Type B pancreatic cell (in vitro differentiated cells): ENCODE measurements at regions not wholly inside any gene's neighbourhood (a gene's known extent, or its start where the extent isn't known, plus 50 kb on each side); places are given as distances from the start of the nearest gene placed in this dataset.

Experiments used
- DNase-seq: peaks from one replicate; pipeline ENCODE4 v3.0.0; 2021; ENCODE audit warnings: mixed read lengths; ENCODE audit not compliant: unreplicated experiment; ENCODE audit errors: extremely low spot score
- H3K27ac Mint-ChIP-seq: 2 replicates; pipeline ENCODE4 v1.8.0; 2021; ENCODE audit warnings: mild to moderate bottlenecking, mixed read lengths
- H3K27me3 Mint-ChIP-seq: 2 replicates; pipeline ENCODE4 v1.8.0; 2021; ENCODE audit warnings: mixed read lengths
- H3K36me3 Mint-ChIP-seq: 2 replicates; pipeline ENCODE4 v1.8.0; 2021; ENCODE audit warnings: mixed read lengths
- H3K4me1 Mint-ChIP-seq: one replicate; pipeline ENCODE4 v1.8.0; 2021; ENCODE audit warnings: mixed read lengths; ENCODE audit not compliant: unreplicated experiment
- H3K4me3 Mint-ChIP-seq: 2 replicates; pipeline ENCODE4 v1.8.0; 2021; ENCODE audit warnings: mild to moderate bottlenecking, mixed read lengths
- H3K9me3 Mint-ChIP-seq: 2 replicates; pipeline ENCODE4 v1.8.0; 2021; ENCODE audit warnings: mixed read lengths
- TF ChIP-seq, protein P1 (sequence below): fragments of 200-600 bp; sonication (generic); conservative IDR thresholded peaks from 2 replicates; pipeline ENCODE4 v1.5.0; 2021; ENCODE audit warnings: antibody characterized with exemption, mild to moderate bottlenecking

DNA sequence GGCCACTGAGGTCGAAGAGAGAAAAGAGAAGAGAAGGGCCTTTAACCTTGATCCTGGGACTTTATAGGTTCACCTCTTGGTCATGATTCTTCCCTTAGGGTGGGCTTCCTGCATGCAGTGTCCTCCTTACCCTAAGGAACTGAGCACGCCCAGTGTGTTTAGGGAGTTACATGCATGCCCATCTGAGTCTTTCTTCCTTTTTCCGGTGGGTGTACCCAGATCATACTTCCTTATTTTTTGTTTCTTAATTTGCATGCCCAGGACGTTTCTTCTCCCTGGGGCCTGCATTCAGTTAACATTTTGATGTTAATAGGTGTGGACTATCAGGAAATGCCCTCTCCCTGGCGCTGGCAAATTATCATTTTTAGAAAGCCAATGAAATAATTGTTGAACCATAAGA, 91.5 kb downstream of the HTR1B start:
- no peaks in the 10 kb centered on the region for H3K36me3 Mint-ChIP-seq
- DNase-seq: no peak
- H3K4me1 Mint-ChIP-seq: no peaks in the 10 kb centered on the region
- H3K9me3 Mint-ChIP-seq: no peaks in the 10 kb centered on the region
- no peak overlapping the region for H3K4me3 Mint-ChIP-seq
- H3K27ac Mint-ChIP-seq: no peak overlapping the region
- no peaks in the 10 kb centered on the region for H3K27me3 Mint-ChIP-seq
- TF ChIP-seq, protein P1, sequence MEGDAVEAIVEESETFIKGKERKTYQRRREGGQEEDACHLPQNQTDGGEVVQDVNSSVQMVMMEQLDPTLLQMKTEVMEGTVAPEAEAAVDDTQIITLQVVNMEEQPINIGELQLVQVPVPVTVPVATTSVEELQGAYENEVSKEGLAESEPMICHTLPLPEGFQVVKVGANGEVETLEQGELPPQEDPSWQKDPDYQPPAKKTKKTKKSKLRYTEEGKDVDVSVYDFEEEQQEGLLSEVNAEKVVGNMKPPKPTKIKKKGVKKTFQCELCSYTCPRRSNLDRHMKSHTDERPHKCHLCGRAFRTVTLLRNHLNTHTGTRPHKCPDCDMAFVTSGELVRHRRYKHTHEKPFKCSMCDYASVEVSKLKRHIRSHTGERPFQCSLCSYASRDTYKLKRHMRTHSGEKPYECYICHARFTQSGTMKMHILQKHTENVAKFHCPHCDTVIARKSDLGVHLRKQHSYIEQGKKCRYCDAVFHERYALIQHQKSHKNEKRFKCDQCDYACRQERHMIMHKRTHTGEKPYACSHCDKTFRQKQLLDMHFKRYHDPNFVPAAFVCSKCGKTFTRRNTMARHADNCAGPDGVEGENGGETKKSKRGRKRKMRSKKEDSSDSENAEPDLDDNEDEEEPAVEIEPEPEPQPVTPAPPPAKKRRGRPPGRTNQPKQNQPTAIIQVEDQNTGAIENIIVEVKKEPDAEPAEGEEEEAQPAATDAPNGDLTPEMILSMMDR: no peak

DNA sequence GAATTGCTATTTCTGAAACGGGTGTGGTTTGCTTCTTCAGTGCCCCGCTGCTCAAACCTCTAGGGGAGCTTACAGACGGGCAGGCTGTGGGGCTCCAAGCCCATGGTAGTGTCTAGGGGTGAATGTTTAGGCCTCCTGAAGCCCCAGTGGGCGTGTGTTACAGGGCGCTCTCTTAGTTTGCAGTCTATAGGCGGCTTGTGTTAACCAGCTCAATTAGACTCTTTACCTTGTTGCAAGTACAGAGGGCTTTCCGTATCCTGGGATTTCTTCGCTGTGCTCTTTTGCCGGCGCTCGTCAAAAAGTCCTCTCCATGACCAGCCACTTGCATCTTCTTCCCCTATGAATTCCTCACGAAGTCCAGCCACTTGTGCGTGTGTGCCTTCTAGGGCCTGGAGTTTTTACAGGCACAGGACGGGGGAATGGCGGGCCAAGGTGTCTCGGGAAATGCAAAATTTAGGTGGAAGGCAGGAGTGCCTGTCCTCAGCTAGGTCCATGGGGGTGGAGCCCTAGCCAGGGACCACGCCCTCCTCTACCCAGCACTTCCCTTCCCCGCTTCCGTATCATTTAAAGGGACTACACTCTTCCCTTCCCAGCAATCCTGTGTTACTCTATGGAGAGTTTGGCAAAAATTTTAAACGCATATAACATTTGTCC, 94.5 kb downstream of the HTR1B start:
- no peaks in the 10 kb centered on the region for H3K4me1 Mint-ChIP-seq
- TF ChIP-seq, protein P1: no peak

DNA sequence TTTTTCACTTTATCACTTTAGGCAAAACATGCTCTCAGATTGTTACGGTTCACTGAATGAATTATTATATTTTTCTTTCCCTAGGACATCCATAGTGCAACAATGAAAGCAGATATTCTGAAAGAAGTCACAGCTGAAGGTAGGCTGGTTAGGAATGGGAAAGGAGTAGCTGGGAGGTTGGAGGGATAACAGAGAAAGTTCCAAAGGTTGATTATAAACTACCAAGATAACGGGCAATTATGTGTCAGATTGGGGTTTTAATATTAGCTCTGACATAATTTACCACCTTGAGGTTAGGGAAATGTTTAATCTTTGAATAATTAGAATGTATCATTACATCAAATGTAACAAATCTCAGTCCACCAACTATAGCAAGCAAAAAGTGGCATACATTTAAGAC, 96.5 kb downstream of the HTR1B start:
- H3K4me3 Mint-ChIP-seq: no peak overlapping the region
- no peak for DNase-seq
- no peaks in the 10 kb centered on the region for H3K4me1 Mint-ChIP-seq
- H3K9me3 Mint-ChIP-seq: peaks cover 9% of the 10 kb centered on the region
- no peak overlapping the region for H3K27ac Mint-ChIP-seq
- no peaks in the 10 kb centered on the region for H3K36me3 Mint-ChIP-seq
- TF ChIP-seq, protein P1: no peak
- H3K27me3 Mint-ChIP-seq: no peaks in the 10 kb centered on the region

More for the DNA sequence above, 94.5 kb downstream of the HTR1B start:
- no peaks in the 10 kb centered on the region for H3K36me3 Mint-ChIP-seq
- no peak for DNase-seq
- H3K27ac Mint-ChIP-seq: peak overlapping the region; percentile 9
- peaks cover 6% of the 10 kb centered on the region for H3K9me3 Mint-ChIP-seq
- no peaks in the 10 kb centered on the region for H3K27me3 Mint-ChIP-seq
- peak overlapping the region; percentile 90 for H3K4me3 Mint-ChIP-seq

DNA sequence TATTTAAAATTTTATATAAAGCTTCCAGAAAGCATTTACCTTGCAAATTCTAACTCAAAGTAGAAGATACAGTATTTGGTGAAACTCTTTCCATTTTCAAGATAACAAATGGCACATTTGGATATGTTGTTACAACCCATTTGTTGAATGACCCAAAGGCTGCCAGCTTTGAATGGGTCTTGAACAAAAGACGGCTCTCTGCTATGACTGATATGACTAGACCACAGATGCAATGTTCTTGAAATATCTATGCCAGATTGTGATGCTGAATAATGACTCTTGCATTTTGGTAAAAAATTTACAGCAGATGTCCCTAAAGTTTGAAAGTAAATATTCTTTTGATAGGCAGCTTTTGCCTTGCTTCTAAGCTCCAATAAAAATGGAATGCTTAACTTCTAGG, 99.6 kb downstream of the HTR1B start:
- Mint-ChIP-seq H3K4me3 (no peak overlapping the region), H3K4me1 (no peaks in the 10 kb centered on the region), H3K9me3 (peaks cover 10% of the 10 kb centered on the region), H3K27me3 (no peaks in the 10 kb centered on the region), H3K36me3 (no peaks in the 10 kb centered on the region), H3K27ac (no peak overlapping the region)
- no peak for DNase-seq
- TF ChIP-seq, protein P1: no peak

DNA sequence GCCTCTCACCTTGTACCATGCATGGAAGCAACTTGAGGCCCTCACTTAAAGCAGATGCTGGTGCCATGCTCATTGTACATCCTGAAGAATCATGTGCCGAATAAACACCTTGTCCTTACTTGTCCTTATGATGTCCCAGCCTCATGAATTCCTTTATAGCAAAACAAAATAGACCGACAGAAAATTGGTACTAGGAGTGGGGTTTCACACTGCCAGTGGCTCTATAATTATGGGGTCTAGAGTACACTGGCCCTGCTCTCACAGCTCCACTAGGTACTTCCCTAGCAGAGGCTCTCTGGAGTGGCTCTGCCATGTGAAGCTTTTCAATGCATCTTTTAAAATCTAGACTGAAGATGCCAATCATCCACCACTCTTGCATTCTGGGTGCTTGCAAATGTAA, 101.2 kb downstream of the HTR1B start:
- Mint-ChIP-seq H3K27ac (no peak overlapping the region), H3K9me3 (peaks cover 10% of the 10 kb centered on the region), H3K36me3 (no peaks in the 10 kb centered on the region), H3K27me3 (no peaks in the 10 kb centered on the region), H3K4me3 (no peak overlapping the region), H3K4me1 (no peaks in the 10 kb centered on the region)
- TF ChIP-seq, protein P1: no peak
- DNase-seq: no peak
